Psoas muscle (tissue), 7 donors: ENCODE measurements at regions not wholly inside any gene's neighbourhood (a gene's known extent, or its start where the extent isn't known, plus 50 kb on each side); places are given as distances from the start of the nearest gene placed in this dataset.

ENCODE experiments used
- ATAC-seq, 4 donors: fragments of 200-7000 bp; cut with Tn5 transposase; one replicate each; pipeline ENCODE4 v1.9.1; 2020; ENCODE audit warnings: moderate library complexity in 3 of 4, mild to moderate bottlenecking in 2 of 4
- DNase-seq, 2 donors: peaks; one replicate each; pipeline ENCODE4 v3.0.0-alpha.2; 2020
- H3K27ac ChIP-seq: fragments of 200-600 bp; one replicate; pipeline ENCODE4 v1.8.0; 2022
- H3K27me3 ChIP-seq, 3 donors: fragments of 200-600 bp in 1 of 3; one replicate each; pipeline versions ENCODE4 v1.6.1 to v1.8.0; 2013 to 2022; ENCODE audit warnings: low read length in 2 of 3, mild to moderate bottlenecking in 2 of 3, moderate library complexity in 1 of 3; ENCODE audit not compliant: insufficient read depth in 3 of 3
- H3K36me3 ChIP-seq, 2 donors: fragments of 200-600 bp in 1 of 2; one replicate each; pipeline versions ENCODE4 v1.6.1 to v1.8.0; 2013 to 2022; ENCODE audit warnings: low read depth in 1 of 2, mild to moderate bottlenecking in 1 of 2, moderate library complexity in 1 of 2; ENCODE audit not compliant: insufficient read depth in 1 of 2
- H3K4me1 ChIP-seq: fragments of 200-600 bp; one replicate; pipeline ENCODE4 v1.8.0; 2022
- H3K4me3 ChIP-seq: fragments of 200-600 bp; one replicate; pipeline ENCODE4 v1.8.0; 2022; ENCODE audit warnings: mild to moderate bottlenecking
- H3K9me3 ChIP-seq: fragments of 200-600 bp; one replicate; pipeline ENCODE4 v1.8.0; 2022
- CTCF ChIP-seq: fragments of 200-600 bp; IDR thresholded peaks from one replicate; pipeline ENCODE4 v1.8.0; 2022; ENCODE audit warnings: antibody characterized with exemption
- WGBS, 3 donors: extraction: QIAGEN DNeasy Blood & Tissue Kit; methylation state at CpG; one replicate each; pipeline versions ENCODE4 v1.1.6 to v1.1.7; 2013; 5-methylcytosine and 5-hydroxymethylcytosine counted together
- intact Hi-C, 2 donors: fragments of 100-400 bp; cut with DNase I; formaldehyde crosslinking; loops; one replicate each; pipeline versions ENCODE4 v1.11.0 to v1.14.2; 2022
- donor health status: healthy with polysubstance abuse.
- donor health status: DM: no; HTN: no; CAD: no; lungs with moderate emphysema.
- donor health status: Bipolar disorder and iron deficiency.
- donor health status: healthy.
- donor health status: DM: yes; HTN: yes; CAD: no.
- donor health status: DM: no; HTN: no; CAD: no.
- donor health status: DM: yes; HTN: yes; CAD: no.

GRCh38 chr6:164211254-164211653 lies 796.7 kb downstream of the QKI start:
- DNase-seq (no peak), ATAC-seq (no peak)
- TF ChIP-seq CTCF, result no peak
- Histone ChIP-seq H3K36me3 (no peaks in the 10 kb centered on the region), H3K27ac (no peak overlapping the region), H3K9me3 (no peaks in the 10 kb centered on the region), H3K4me1 (peaks cover 2% of the 10 kb centered on the region), H3K4me3 (no peak overlapping the region), H3K27me3 (peaks cover 0 to 1% (median 0%) of the 10 kb centered on the region in 3 donors)
- 92 to 95% (median 92%) methylated on average over 3 of the region's 3 CpGs for WGBS, 3 donors
- intact Hi-C loops, result no loop called here

- ATAC-seq (no peak), DNase-seq (no peak)
- Histone ChIP-seq H3K27ac (no peak overlapping the region), H3K4me3 (no peak overlapping the region), H3K36me3 (no peaks in the 10 kb centered on the region), H3K4me1 (no peaks in the 10 kb centered on the region), H3K27me3 (peaks cover 0 to 1% (median 0%) of the 10 kb centered on the region in 3 donors), H3K9me3 (no peaks in the 10 kb centered on the region)
- WGBS, 3 donors, result 92 to 94% (median 92%) methylated on average over 5 of the region's 5 CpGs
- TF ChIP-seq CTCF, result no peak
- intact Hi-C loops, result no loop called here
Observed at GRCh38 chr6:164210783-164211182, 796.3 kb downstream of the QKI start.

- 68 to 70% (median 69%) methylated on average over 2 of the region's 2 CpGs for WGBS, 3 donors
- no peaks in the 10 kb centered on the region for H3K4me1 ChIP-seq
- peaks cover 0 to 1% (median 0%) of the 10 kb centered on the region in 3 donors for H3K27me3 ChIP-seq
- TF ChIP-seq CTCF, result no peak
- intact Hi-C loops, result no loop called here
- H3K36me3 ChIP-seq, result no peaks in the 10 kb centered on the region
- no peak for DNase-seq
- no peak for ATAC-seq
- H3K4me3 ChIP-seq, result no peak overlapping the region
- H3K9me3 ChIP-seq, result no peaks in the 10 kb centered on the region
- H3K27ac ChIP-seq, result no peak overlapping the region
Observed at GRCh38 chr6:164210323-164210722, 795.8 kb downstream of the QKI start.

- no peak overlapping the region for H3K27ac ChIP-seq
- H3K4me1 ChIP-seq, result no peaks in the 10 kb centered on the region
- intact Hi-C loops, result no loop called here
- H3K9me3 ChIP-seq, result no peaks in the 10 kb centered on the region
- WGBS, 3 donors, result 74 to 77% (median 75%) methylated on average over 8 of the region's 8 CpGs
- no peaks in the 10 kb centered on the region for H3K36me3 ChIP-seq
- DNase-seq (no peak), ATAC-seq (no peak)
- no peak for TF ChIP-seq CTCF
- H3K27me3 ChIP-seq, result no peaks in the 10 kb centered on the region
- no peak overlapping the region for H3K4me3 ChIP-seq
Observed at GRCh38 chr6:164208371-164208770, 793.9 kb downstream of the QKI start.

GRCh38 chr6:164206807-164207423 lies 792.4 kb downstream of the QKI start:
- ATAC-seq (no peak), DNase-seq (no peak)
- Histone ChIP-seq H3K4me3 (no peak overlapping the region), H3K9me3 (no peaks in the 10 kb centered on the region), H3K4me1 (no peaks in the 10 kb centered on the region), H3K27me3 (no peaks in the 10 kb centered on the region), H3K27ac (no peak overlapping the region), H3K36me3 (no peaks in the 10 kb centered on the region)
- whole genome bisulfite sequencing, 3 donors, result 73 to 80% (median 75%) methylated on average over 2 of the region's 2 CpGs
- intact Hi-C loops, result no loop called here
- TF ChIP-seq CTCF, result no peak
